ENCODE measurements at regions not wholly inside any gene's neighbourhood (a gene's known extent, or its start where the extent isn't known, plus 50 kb on each side); places are given as distances from the start of the nearest gene placed in this dataset.

DNA sequence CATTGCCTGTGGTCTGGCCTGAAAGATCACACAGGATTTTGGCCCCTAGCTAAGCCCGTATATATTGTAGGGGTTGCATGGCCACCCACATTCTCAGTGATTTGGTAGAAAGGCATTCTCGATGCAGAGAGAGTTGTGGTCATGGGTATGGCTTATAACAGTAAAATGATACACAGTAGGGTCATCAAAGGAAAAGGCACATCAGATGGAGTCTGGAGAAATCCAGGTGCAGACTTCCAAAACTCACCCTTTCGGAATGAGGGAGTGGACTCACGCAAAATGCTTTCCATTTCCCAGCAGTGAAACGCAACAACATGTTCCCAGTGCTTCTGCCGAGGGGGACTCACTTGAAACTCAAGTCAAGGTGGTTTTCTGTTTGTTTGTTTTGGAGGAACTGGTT lies 802.5 kb upstream of the SLITRK1 start:
- ATAC-seq, result no peak
- no peak for DNase-seq
- intact Hi-C loops (cut with DNase I), result no loop called here

DNA sequence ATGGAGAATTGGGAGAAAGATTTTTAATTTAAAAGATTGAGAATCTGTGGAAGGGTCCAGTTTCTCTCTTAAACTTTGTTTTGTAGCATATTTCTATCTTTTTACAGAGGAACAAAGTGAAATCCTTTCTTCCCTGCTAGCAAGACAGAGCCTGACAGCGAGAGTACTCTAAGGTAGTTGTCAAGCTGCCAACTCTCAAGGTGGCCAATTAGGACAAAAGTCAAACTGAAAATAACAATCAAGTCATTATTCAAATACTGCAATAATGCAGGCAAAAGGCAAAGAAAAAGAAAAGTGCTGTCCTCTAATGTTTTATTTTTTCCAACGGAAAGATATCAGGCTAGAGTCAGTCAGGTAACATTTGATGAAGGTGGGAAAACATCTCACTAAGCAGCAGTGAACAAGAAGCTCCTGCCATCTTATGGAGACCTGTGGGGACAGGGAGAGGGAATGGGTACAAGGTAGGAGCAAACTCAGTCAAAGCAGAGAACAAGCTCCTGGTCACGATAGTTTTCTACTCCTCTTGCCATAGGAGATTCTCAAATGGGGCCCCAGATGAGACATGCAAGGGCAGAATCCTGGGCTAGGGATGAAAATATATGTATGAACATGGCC lies 801.9 kb upstream of the SLITRK1 start:
- DNase-seq (no peak), ATAC-seq (peak in 1 of 2 donors; percentile 17)
- intact Hi-C loops (cut with DNase I), result no loop called here

DNA sequence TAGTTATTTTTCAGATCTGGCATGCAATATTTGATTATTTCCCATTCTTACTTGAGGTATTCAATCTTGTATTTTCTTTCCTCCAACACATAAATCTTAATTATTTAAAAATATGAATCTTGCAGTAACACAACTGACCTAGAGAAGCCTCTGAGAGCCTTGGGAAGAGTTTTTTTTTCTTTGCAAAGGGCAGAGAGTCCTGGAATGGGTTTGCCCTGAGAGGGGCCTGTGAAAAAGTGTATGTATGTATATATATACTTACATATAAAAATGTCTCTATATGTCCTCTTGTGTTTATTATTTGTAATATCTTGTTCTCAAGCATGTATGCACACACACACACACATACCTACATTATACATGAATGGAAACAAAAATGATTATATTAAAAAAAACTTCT lies 801.2 kb upstream of the SLITRK1 start:
- DNase-seq (no peak), ATAC-seq (no peak)
- intact Hi-C loops (cut with DNase I), result no loop called here

DNA sequence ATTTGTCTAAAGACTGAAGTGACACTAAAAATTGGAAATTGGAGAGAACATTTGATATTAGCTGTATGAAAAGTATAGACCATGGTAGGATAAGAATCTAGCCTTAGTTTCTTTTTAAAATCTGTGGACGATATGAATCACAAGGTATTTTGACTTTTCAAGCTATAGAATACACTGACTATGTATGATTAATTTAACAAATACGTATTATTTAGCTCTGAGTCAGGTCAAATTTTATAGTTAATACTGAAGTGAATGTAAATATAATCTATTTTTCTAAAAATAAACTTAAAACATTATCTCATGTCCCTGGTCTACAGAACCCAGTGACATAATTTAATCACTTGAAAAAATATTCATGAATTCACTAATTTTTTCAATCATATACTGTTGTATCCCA lies 795.6 kb upstream of the SLITRK1 start:
- DNase-seq, result no peak
- no peak for ATAC-seq
- intact Hi-C loops (cut with DNase I), result no loop called here

DNA sequence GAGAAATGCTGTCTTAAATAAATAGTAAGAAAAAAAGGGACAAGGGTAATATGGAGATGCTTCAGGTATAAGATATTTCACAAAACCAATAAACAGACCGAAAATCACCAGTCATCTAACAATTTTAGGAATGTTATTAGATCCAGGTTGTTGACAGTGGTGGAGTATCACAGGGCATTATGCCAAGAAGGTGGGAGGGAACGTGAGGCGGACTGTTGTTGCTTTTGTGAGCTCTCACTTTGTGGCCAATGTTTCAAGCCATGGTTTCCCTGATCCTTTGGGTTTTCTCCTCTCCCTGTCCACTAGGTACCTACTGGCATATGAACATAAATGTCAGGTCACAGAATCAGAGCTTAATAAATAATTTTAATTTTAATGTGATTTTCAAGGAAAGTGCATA lies 790.3 kb upstream of the SLITRK1 start:
- intact Hi-C loops (cut with DNase I), result no loop called here
- DNase-seq, result no peak
- ATAC-seq, result no peak

DNA sequence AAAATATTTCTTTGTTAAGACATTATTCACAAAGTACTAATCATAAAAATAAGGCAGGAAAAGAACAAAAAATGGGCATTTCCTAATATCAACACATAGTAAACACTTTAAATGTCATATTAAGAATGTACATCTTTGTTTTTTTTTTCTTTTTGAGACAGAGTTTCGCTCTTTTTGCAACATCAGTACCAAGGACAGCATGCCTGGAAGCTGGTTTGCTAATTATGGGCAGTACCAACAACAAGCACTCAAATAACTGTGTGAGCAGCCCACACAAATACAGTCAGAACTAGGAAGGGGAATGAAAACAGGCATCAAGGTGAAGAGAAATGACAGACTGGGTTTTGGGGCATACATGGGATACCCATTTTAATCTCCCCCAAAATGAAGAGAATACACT lies 788.0 kb upstream of the SLITRK1 start:
- no peak for DNase-seq

DNA sequence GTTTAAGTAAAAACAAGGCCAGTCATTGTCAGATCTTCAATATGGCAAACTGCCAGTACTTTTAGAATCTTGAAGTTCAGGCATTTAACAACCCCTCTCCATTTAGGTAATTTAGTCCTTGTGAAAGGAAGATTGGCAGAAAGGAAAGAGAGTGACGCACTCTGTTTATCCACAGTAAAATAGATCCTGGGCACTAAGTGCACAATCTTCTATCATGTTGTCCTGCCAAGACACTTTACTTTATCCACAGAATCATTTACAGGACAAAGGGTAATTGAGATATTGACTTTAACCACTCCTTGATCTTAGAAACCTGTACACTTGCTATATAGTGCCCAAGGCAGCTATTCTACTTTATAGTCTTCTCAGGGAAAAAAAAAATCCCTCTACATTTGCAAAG lies 786.4 kb upstream of the SLITRK1 start:
- DNase-seq (no peak), ATAC-seq (no peak)
- intact Hi-C loops (cut with DNase I), result no loop called here

More for the DNA sequence above, 788.0 kb upstream of the SLITRK1 start:
- no peak for ATAC-seq
- intact Hi-C loops (cut with DNase I), result no loop called here

DNA sequence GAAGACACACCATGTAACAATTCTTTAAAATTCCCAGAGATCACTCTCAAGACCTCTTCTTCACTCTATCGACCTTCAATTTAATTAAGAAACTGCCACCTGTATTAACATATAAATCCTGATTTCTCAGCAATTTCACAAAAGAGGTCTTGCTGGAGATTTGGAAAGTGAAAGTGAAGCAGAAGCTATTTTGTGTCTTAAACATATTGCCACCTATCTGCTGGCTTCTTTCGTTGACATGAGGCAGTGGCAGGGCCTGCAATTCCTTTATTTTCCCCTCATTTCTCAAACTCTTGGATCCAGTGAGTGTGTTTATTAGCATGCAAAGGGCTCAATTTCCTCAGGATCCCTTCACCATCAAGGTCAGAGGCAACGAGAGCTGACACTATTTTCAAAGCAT lies 780.2 kb upstream of the SLITRK1 start:
- intact Hi-C loops (cut with DNase I), result no loop called here
- DNase-seq (no peak), ATAC-seq (no peak)

DNA sequence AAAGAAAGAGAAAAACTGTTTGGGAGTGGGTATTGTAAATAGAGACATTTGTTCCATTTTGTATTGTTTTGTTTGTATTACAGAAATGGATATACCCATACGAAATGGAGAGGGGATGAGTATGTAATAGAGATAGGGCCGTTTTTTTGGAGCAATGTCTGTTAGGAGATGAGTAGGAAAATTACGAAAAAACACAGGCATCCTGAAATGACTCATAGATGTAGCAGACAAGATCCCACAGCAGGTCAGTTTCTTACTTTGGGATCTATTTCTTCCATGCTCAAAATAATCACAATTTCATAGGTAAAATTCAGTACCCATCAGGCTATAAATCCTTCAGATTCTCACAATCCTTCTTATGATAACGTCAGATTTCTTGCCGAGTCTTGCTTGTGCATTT lies 779.4 kb upstream of the SLITRK1 start:
- DNase-seq (no peak), ATAC-seq (no peak)
- intact Hi-C loops (cut with DNase I), result no loop called here

DNA sequence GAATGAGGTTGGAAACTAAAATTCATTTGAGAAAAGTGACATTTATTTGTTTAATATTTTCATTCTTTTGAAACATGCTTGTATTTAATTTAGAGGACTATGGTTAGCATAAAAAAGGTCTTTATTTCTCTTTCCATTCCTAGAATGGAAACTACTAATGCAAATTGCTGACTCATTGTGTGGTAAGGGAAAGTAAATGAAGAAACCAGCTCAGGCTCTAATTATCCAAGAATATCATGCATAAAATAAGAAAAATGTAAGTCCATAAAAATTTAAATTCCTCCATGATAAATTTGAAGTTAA lies 777.0 kb upstream of the SLITRK1 start:
- ATAC-seq, result no peak
- DNase-seq, result no peak
- intact Hi-C loops (cut with DNase I), result no loop called here

DNA sequence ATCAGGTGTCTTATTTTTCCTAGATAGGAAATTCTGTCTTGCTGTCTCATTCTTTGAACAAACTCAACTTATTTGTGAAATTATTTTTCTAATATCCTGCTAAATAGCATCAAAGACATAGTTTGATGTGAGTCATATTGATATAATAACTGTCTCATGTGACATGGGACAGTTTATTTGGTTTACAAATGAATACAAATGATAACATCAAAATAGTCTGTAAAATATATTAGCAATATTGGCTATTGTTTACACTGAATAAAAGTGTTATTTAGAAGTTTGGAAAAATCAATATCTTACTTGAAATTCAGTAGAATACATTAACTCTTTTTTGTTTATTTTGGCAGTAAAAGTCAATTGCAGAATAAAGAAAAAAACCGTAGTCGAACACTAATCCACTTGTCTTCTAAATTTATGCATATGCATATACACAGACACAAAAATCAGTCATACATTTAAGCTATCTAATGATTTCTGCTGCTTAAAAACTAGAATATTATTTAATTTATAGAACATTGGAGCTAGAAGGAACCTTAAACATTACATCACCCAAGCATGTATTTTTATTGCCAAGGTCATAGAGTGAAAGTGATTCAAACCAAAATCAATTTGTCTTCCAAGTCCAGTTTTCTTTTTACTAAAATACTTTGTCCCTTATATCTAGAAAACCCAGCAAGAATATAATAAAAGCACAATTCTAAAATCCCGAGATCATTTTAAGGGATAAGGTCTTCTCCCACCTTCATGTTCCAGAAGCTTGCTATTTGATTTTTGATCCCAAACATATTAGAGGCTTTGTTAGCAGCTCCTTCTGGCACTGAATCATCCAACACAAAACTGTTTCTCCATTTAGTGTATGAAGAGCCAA lies 776.5 kb upstream of the SLITRK1 start:
- intact Hi-C loops (cut with DNase I), result no loop called here
- no peak for ATAC-seq
- no peak for DNase-seq

DNA sequence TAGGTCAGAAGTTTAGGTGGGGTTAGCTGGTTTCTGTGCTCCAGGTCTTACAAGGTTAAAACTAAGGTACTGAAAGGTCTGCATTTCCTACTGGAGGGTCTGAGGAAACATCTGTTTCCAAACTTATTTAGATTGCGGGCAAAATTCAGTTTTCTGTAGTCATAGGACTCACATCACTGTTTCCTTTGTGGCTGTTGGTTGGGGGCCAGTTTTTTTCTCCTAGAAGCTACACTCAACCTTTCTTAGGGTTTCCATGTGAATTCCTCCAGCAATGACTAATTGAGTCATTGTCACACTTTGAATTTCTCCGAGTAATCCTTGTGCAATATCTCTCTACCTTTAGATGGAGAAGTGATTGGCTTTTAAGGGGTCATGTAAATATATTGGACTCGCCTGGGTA lies 773.4 kb upstream of the SLITRK1 start:
- ATAC-seq, result no peak
- DNase-seq, result no peak
- intact Hi-C loops (cut with DNase I), result no loop called here

DNA sequence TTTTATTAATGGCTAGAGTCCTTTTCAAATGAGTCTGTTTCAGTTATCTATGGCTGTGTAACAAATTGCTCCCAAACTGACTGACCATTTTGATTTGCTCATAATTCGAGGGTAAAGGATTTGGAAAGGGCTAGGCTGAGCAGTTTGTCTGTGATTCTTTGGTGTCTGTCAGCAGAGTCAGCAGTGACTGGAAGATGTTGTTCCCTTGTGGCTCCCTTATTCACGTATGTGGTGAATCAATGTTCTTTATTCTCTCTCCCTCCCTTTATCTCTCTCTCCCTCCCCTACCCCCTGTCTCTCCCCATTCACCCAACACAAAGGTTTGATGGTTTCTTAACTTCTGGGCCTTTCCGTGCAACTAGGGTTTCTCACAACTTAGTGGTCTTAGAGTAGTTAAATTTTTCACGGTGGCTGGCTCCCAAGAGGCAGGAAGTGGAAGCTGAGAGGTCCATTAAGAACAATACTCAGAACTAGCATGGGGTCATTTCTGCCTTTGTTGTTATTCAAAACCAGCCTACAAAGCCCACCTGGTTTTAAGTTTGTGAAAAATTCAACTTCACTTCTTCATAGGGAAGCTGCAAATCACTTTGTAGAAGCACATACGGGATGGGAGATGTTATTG lies 772.5 kb upstream of the SLITRK1 start:
- ATAC-seq (no peak), DNase-seq (no peak)
- intact Hi-C loops (cut with DNase I), result no loop called here

DNA sequence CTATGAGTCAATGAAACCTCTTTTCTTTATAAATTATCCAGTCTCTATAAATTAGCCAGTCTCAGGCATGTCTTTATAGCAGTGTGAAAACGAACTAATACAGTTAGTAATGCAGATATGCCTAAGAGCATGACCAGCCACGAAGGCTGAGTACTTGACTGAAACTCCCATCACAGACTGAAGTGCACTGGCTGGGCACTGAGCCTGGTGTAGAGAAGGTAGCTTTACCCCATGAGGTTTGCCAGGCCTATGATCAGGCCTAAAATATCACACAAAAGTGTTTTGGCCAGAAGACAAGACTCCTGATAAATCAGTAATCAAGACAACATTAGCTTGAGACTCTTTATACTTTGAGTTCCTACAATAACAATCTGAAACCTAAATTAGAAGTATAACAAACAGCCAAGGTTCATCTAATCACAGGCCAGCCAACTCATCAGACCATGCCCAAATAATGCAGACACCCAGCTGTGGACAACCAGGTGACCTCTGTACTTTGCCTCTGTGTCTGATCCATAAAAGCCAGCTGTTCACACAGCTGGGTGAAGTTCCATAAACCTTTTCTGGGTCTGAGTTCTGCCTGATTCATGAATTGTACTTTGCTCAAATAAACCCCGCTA lies 771.8 kb upstream of the SLITRK1 start:
- ATAC-seq, result peak; percentile 90 to 91
- intact Hi-C loops (cut with DNase I), result no loop called here

DNA sequence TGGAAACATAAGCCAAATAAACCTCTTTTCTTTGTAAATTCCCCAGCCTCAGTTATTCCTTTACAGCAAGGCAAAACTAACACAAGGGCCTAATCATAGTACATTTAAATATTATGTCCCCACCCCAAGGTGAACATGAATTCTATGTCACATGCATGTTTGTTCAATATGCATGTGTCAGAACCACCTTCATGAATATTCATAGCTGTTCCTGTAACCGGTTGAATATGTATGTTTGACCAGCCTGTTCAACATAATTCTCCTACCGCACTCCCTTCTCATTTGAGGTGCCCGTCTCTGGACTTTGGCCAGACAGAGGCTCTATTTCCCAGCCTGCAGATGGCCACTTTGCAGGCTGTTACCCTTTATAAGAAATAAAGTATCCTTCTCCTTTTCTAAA lies 769.4 kb upstream of the SLITRK1 start:
- intact Hi-C loops (cut with DNase I), result no loop called here
- ATAC-seq (no peak), DNase-seq (no peak)

More for the DNA sequence above, 771.8 kb upstream of the SLITRK1 start:
- peak; percentile 28 for DNase-seq

DNA sequence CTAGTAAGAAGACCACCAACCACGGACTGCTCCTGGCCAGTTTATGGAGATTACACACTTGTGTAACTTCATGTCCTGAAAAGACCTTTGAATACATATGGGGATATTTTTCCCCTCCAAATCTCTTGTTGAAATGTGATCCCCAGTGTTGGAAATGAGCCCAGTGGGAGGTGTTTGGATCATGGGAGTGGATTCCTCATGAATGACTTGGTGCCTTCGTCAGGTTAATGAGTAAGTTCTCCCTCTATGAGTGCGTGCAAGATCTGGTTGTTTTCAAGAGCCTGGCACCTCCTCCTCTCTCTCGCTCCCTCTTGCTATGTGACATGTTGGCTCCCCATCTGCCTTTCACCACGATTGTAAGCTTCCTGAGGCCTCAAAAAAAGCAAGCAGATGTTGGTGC lies 769.0 kb upstream of the SLITRK1 start:
- ATAC-seq, result peak; percentile 20 to 86
- intact Hi-C loops (cut with DNase I), result no loop called here
- DNase-seq, result peak; percentile 26

DNA sequence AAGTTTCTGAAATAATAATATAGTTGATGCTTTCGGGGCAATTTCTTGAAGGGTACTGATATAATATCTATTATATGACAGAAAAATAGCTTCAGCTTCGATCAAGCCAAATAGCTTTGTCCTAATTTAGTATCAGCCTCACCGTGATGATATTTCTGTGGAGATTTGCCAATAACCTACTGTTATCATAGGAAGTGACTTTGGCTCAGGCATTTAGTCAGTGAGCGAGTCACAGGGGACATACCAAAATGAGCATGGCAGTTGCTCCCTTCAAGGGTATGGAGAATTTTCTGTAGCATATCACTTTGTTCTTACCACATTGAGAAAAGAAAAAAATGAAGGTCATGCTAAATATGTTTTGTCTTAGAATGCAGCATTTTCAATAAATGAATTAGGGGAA lies 767.6 kb upstream of the SLITRK1 start:
- intact Hi-C loops (cut with DNase I), result no loop called here
- DNase-seq, result no peak
- ATAC-seq, result peak; percentile 28 to 71

DNA sequence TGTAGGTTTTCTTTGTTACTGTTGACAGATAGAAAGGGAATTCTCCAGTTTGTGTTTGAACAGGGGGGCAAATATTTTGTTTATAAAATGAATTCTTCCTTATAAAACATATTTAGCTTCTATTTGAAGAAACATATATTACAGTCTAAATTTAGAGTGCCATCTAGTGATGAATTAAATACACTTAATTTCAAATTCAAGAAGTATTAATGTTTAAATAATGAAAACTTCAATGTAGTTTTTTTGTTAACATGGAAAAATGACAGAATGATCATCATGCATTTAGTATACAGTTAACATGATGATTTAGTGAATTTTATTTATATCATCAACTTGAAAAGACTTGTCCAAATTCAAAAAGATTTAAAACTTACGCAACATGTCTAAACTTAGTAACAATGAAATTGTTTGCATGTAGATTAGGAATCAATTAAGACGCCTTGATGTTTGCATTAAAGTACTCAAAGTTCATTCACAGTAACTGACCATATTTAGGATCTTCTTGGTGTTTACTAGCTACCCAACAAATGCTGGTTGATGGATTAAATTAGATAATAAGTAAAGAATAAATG lies 765.9 kb upstream of the SLITRK1 start:
- DNase-seq (no peak), ATAC-seq (no peak)
- intact Hi-C loops (cut with DNase I), result no loop called here

DNA sequence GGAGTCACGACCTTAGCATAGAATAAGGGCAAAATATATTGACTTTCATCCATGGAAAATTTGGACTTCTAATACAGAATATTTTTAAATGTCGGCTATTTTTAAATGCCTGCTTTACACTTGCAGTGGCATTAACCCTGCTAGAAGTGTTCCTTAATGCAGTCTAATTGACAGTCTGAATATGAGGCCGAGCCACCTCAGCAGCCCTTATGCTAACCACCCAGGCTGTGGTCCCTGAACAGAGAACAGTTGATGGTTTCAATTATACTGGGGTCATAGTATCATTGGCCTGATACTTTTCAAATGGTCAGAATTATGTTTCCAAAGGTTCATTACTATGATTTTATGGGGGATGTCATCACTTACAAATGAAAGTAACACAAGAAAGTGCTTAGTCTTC lies 764.7 kb upstream of the SLITRK1 start:
- ATAC-seq, result no peak
- intact Hi-C loops (cut with DNase I), result no loop called here
- no peak for DNase-seq
